GM12878 (cell line): ENCODE measurements at regions not wholly inside any gene's neighbourhood (a gene's known extent, or its start where the extent isn't known, plus 50 kb on each side); places are given as distances from the start of the nearest gene placed in this dataset.

Experiments
- ATAC-seq: fragments of 200-7000 bp; cut with Tn5 transposase; 3 replicates; pipeline ENCODE4 v1.9.1; 2020; ENCODE audit warnings: mild to moderate bottlenecking, moderate library complexity
- BruUV-seq: library from RNA; stranded (reverse); fragments of 400-500 nt; replicated peaks from 2 replicates; lab custom pipeline; 2021; lab: Mats Ljungman, UMichigan
- CTCF ChIA-PET: fragments of 300-600 bp; sonication (Branson Sonifier 250); formaldehyde crosslinking; extraction: SDS; loops from one replicate; lab custom pipeline; 2021; ENCODE audit warnings: inconsistent platforms; lab: Yijun Ruan, JAX
- POLR2A ChIA-PET: fragments of 350-600 bp; formaldehyde crosslinking; extraction: SDS; loops from one replicate; lab custom pipeline; 2021; ENCODE audit warnings: inconsistent platforms; lab: Charles Lee
- RAD21 ChIA-PET: fragments of 300-600 bp; sonication (Branson Sonifier 250); formaldehyde crosslinking; loops from one replicate; lab custom pipeline; 2023; ENCODE audit warnings: antibody characterized with exemption; ENCODE audit not compliant: unreplicated experiment; lab: Charles Lee
- SMC1A ChIA-PET: fragments of 300-600 bp; sonication (Branson Sonifier 250); formaldehyde crosslinking; loops from one replicate; lab custom pipeline; 2023; ENCODE audit not compliant: unreplicated experiment, uncharacterized antibody; lab: Charles Lee
- DNase-seq: peaks from one replicate; pipeline ENCODE4 v3.0.0-alpha.2; 2011; ENCODE audit warnings: low read depth, low spot score
- FAIRE-seq: peaks from 3 replicates; lab custom pipeline; 2011; peaks lifted over from hg19 to GRCh38; lab: Jason Lieb, UNC
- H2AFZ ChIP-seq: 2 replicates; pipeline ENCODE4 v1.6.0; 2011; ENCODE audit warnings: low read depth, low read length, control low read depth; ENCODE audit not compliant: control insufficient read depth
- H3K27ac ChIP-seq: 2 replicates; pipeline ENCODE4 v1.5.1; 2011; ENCODE audit warnings: control low read depth; ENCODE audit not compliant: control insufficient read depth, insufficient read depth
- H3K27me3 ChIP-seq, 2 experiments: replicated peaks in 1 of 2; 2 replicates each; pipeline versions ENCODE4 v1.6.0 to v1.6.1; 2011; ENCODE audit warnings: low read length in 1 of 2; ENCODE audit not compliant: control insufficient read depth in 2 of 2, insufficient read depth in 2 of 2
- H3K36me3 ChIP-seq, 2 experiments: 2 replicates each; pipeline ENCODE4 v1.5.1; 2011; ENCODE audit warnings: low read length in 1 of 2; ENCODE audit not compliant: control insufficient read depth in 2 of 2, insufficient read depth in 2 of 2
- H3K4me1 ChIP-seq: 2 replicates; pipeline ENCODE4 v1.6.1; 2011; ENCODE audit warnings: mild to moderate bottlenecking, low read length, moderate library complexity, mixed read lengths; ENCODE audit not compliant: control insufficient read depth, insufficient read depth
- H3K4me2 ChIP-seq: 2 replicates; pipeline ENCODE4 v1.6.0; 2011; ENCODE audit warnings: control low read depth; ENCODE audit not compliant: control insufficient read depth, insufficient read depth
- H3K4me3 ChIP-seq: fragments of 200-600 bp; sonication (generic); 2 replicates; pipeline ENCODE4 v1.5.1; 2016
- H3K79me2 ChIP-seq: 2 replicates; pipeline ENCODE4 v1.6.0; 2011; ENCODE audit warnings: low read length; ENCODE audit not compliant: control insufficient read depth, insufficient read depth
- H3K9ac ChIP-seq: 2 replicates; pipeline ENCODE4 v1.8.0; 2011; ENCODE audit warnings: low read length, control low read depth, mixed read lengths; ENCODE audit not compliant: control insufficient read depth, insufficient read depth
- H3K9me3 ChIP-seq: replicated peaks from 3 replicates; pipeline ENCODE4 v1.5.1; 2011; ENCODE audit warnings: mild to moderate bottlenecking, low read length; ENCODE audit not compliant: control insufficient read depth, insufficient read depth
- H4K20me1 ChIP-seq: 2 replicates; pipeline ENCODE4 v1.6.0; 2011; ENCODE audit not compliant: control insufficient read depth, insufficient read depth
- POU2F2 ChIP-seq: IDR thresholded peaks from 3 replicates; pipeline ENCODE4 v1.6.1; 2011; ENCODE audit warnings: low read depth, mild to moderate bottlenecking, low read length, borderline replicate concordance
- SREBF2 ChIP-seq: IDR thresholded peaks from 2 replicates; pipeline ENCODE4 v1.6.1; 2012; ENCODE audit warnings: mild to moderate bottlenecking, low read length
- ZNF24 ChIP-seq: fragments of 450-650 bp; IDR thresholded peaks from 2 replicates; pipeline ENCODE4 v1.6.1; 2017; ENCODE audit warnings: antibody characterized with exemption, mild to moderate bottlenecking
- WGBS: methylation state at CpG from one replicate; pipeline ENCODE4 v1.1.6; 2016; ENCODE audit warnings: low lambda C conversion rate; ENCODE audit not compliant: insufficient replicate concordance, insufficient coverage; ENCODE audit errors: missing lambda C conversion rate; 5-methylcytosine and 5-hydroxymethylcytosine counted together
- in situ Hi-C: fragments of 300-500 bp; cut with MboI; formaldehyde crosslinking; loops from 9 replicates; pipeline ENCODE4 v1.14.3; 2018; ENCODE audit warnings: mixed read lengths
- intact Hi-C: fragments of 100-400 bp; cut with micrococcal nuclease; formaldehyde crosslinking; loops from one replicate; pipeline ENCODE4 v1.14.2; 2022; ENCODE audit not compliant: unreplicated experiment
- TF ChIP-seq, protein P1 (sequence below): fragments of 450-650 bp; IDR thresholded peaks from 2 replicates; pipeline ENCODE4 v1.6.1; 2017; ENCODE audit warnings: mild to moderate bottlenecking, moderate library complexity
- TF ChIP-seq, protein P2 (sequence below): fragments of 450-650 bp; IDR thresholded peaks from 2 replicates; pipeline ENCODE4 v1.6.1; 2017; ENCODE audit warnings: antibody characterized with exemption, mild to moderate bottlenecking, moderate library complexity

GRCh38 chr4:138669479-138670315 is 345.9 kb upstream of the NOCT start (continued):
- TF ChIP-seq, protein P1, sequence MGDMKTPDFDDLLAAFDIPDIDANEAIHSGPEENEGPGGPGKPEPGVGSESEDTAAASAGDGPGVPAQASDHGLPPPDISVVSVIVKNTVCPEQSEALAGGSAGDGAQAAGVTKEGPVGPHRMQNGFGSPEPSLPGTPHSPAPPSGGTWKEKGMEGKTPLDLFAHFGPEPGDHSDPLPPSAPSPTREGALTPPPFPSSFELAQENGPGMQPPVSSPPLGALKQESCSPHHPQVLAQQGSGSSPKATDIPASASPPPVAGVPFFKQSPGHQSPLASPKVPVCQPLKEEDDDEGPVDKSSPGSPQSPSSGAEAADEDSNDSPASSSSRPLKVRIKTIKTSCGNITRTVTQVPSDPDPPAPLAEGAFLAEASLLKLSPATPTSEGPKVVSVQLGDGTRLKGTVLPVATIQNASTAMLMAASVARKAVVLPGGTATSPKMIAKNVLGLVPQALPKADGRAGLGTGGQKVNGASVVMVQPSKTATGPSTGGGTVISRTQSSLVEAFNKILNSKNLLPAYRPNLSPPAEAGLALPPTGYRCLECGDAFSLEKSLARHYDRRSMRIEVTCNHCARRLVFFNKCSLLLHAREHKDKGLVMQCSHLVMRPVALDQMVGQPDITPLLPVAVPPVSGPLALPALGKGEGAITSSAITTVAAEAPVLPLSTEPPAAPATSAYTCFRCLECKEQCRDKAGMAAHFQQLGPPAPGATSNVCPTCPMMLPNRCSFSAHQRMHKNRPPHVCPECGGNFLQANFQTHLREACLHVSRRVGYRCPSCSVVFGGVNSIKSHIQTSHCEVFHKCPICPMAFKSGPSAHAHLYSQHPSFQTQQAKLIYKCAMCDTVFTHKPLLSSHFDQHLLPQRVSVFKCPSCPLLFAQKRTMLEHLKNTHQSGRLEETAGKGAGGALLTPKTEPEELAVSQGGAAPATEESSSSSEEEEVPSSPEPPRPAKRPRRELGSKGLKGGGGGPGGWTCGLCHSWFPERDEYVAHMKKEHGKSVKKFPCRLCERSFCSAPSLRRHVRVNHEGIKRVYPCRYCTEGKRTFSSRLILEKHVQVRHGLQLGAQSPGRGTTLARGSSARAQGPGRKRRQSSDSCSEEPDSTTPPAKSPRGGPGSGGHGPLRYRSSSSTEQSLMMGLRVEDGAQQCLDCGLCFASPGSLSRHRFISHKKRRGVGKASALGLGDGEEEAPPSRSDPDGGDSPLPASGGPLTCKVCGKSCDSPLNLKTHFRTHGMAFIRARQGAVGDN: no peak
- TF ChIP-seq ZNF24 (no peak), SREBF2 (no peak)

DNA sequence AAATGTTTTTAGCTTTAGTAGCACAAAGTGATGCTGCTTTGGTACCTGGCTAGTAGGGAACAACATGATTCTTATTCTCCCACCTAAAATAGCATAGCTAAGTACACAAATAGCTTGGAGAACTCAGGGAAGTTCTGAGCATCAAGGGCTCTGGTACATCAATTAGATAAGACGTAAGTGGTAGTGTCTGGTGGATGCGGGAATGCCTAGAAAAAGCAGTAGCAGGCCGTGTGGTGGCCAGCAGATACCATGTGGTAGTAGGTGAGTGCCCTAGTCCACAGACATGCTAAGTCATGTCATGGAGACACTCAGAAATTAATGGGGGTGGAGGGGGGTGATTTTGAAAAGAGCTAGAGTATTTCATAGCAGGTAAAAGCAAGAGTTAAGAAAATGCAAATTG is 347.3 kb upstream of the NOCT start:
- no peak for ATAC-seq
- RAD21 ChIA-PET: interaction anchor here (1.7 to 1.9 kb wide), 2 partner anchors 10 to 12 kb away, joined by 5 to 8 read pairs; no protein-coding TSS in a partner anchor
- no peak for TF ChIP-seq POU2F2
- no peak for TF ChIP-seq ZNF24
- TF ChIP-seq, protein P2, sequence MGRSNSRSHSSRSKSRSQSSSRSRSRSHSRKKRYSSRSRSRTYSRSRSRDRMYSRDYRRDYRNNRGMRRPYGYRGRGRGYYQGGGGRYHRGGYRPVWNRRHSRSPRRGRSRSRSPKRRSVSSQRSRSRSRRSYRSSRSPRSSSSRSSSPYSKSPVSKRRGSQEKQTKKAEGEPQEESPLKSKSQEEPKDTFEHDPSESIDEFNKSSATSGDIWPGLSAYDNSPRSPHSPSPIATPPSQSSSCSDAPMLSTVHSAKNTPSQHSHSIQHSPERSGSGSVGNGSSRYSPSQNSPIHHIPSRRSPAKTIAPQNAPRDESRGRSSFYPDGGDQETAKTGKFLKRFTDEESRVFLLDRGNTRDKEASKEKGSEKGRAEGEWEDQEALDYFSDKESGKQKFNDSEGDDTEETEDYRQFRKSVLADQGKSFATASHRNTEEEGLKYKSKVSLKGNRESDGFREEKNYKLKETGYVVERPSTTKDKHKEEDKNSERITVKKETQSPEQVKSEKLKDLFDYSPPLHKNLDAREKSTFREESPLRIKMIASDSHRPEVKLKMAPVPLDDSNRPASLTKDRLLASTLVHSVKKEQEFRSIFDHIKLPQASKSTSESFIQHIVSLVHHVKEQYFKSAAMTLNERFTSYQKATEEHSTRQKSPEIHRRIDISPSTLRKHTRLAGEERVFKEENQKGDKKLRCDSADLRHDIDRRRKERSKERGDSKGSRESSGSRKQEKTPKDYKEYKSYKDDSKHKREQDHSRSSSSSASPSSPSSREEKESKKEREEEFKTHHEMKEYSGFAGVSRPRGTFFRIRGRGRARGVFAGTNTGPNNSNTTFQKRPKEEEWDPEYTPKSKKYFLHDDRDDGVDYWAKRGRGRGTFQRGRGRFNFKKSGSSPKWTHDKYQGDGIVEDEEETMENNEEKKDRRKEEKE: no peak
- Histone ChIP-seq H3K36me3 (no peaks in the 10 kb centered on the region), H3K27ac (no peak overlapping the region), H3K9ac (no peak overlapping the region), H3K9me3 (no peaks in the 10 kb centered on the region), H3K4me3 (no peak overlapping the region), H2AFZ (no peak overlapping the region), H3K79me2 (no peaks in the 10 kb centered on the region), H3K4me1 (no peaks in the 10 kb centered on the region; the same call in 1 of the 2 replicates), H3K27me3 (peaks cover 0 to 2% of the 10 kb centered on the region in 2 experiments; a peak in 1 of 4 replicates), H4K20me1 (no peaks in the 10 kb centered on the region), H3K4me2 (no peak overlapping the region)
- in situ Hi-C loops (no loop called here), intact Hi-C loops (no loop called here)
- SMC1A ChIA-PET: interaction anchor here (0.7 to 2.8 kb wide), 7 partner anchors 10 to 143 kb away, joined by 3 to 31 read pairs (median 3); no protein-coding TSS in a partner anchor
- 54% methylated on average over 3 of the region's 3 CpGs for WGBS
- no peak for DNase-seq
- POLR2A ChIA-PET: interaction anchor here (0.7 to 1.7 kb wide), 2 partner anchors 12 to 26 kb away, joined by 3 to 4 read pairs; no protein-coding TSS in a partner anchor
- CTCF ChIA-PET: interaction anchor here (0.6 to 2.4 kb wide), 6 partner anchors 10 to 633 kb away, joined by 3 to 15 read pairs (median 5); no protein-coding TSS in a partner anchor
- BruUV-seq: no TSS peak
- no peak for FAIRE-seq
